AG10803 (cell line): ENCODE measurements at regions not wholly inside any gene's neighbourhood (a gene's known extent, or its start where the extent isn't known, plus 50 kb on each side); places are given as distances from the start of the nearest gene placed in this dataset.

Experiments used
- DNase-seq: peaks from one replicate; pipeline ENCODE4 v3.0.0; 2010; ENCODE audit warnings: low read depth
- H3K4me3 ChIP-seq: 2 replicates; pipeline ENCODE4 v1.5.1; 2011; ENCODE audit warnings: mild to moderate bottlenecking, low read length, control low read depth
- TF ChIP-seq, protein P1 (sequence below): conservative IDR thresholded peaks from 2 replicates; pipeline ENCODE4 v1.5.1; 2011; ENCODE audit warnings: mild to moderate bottlenecking, low read length, control low read depth, inconsistent platforms

DNA sequence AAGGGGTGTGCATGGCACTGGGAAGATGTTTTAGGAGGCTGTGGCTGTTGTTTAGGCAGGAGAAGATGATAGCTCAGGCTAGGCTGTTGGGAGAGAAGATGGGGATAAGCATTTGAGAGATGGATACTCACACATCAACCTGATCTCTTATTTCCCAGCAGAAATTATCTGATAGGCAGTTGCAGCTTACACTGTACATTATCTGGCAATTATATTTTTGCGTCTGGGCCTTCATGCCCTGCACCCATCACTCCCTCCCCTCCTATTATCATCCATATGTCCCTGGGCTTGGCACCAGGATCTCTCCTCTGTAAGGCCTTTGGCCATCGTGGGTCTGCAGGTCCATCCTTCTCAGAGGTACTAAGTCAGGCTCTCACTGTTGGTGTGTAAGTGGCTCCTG, 401.0 kb upstream of the EEF2KMT start:
- no peak for DNase-seq
- TF ChIP-seq, protein P1, sequence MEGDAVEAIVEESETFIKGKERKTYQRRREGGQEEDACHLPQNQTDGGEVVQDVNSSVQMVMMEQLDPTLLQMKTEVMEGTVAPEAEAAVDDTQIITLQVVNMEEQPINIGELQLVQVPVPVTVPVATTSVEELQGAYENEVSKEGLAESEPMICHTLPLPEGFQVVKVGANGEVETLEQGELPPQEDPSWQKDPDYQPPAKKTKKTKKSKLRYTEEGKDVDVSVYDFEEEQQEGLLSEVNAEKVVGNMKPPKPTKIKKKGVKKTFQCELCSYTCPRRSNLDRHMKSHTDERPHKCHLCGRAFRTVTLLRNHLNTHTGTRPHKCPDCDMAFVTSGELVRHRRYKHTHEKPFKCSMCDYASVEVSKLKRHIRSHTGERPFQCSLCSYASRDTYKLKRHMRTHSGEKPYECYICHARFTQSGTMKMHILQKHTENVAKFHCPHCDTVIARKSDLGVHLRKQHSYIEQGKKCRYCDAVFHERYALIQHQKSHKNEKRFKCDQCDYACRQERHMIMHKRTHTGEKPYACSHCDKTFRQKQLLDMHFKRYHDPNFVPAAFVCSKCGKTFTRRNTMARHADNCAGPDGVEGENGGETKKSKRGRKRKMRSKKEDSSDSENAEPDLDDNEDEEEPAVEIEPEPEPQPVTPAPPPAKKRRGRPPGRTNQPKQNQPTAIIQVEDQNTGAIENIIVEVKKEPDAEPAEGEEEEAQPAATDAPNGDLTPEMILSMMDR, result no peak
- H3K4me3 ChIP-seq, result no peak overlapping the region

DNA sequence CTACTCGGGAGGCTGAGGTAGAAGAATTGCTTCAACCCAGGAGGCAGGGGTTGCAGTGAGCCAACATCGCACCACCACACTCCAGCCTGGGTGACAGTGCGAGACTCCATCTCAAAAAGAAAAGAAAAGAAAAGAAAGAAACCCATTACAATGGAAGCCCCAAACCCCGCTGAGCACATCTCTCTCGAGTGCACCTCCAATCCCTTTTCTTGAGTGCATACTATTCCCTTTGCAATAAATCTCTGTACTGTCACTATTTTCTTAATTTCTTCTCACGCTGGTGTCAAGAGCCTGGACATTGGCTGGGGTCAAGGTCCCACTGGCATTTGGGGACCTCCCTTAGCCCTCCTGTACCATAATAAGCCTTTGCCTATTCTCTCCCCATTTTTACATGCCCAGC, 398.4 kb upstream of the EEF2KMT start:
- H3K4me3 ChIP-seq, result no peak overlapping the region
- TF ChIP-seq, protein P1, result no peak
- no peak for DNase-seq

DNA sequence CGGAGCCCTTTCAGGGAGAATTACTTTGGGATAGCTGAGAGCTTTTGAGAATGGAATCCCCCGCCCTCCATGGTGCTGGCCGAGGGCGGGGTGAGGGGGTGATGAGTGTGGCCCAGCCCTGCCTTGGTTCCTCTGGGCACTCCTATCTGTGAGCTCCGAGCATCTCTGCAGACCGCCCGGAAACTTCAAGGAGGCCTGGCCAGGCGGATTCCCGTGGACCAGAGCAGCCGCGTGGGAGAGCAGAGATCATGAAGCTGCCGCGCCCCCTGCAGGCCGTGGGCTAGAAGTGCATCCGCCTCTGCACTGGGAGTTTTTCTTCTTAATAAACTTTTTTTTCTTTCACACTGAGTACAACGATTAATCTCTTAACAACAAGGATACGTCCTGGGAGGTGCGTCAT, 392.9 kb upstream of the EEF2KMT start:
- TF ChIP-seq, protein P1, result 0 out of 2 replicates have a peak, but pooled peaks have one; percentile 2
- no peak for DNase-seq
- no peak overlapping the region for H3K4me3 ChIP-seq

DNA sequence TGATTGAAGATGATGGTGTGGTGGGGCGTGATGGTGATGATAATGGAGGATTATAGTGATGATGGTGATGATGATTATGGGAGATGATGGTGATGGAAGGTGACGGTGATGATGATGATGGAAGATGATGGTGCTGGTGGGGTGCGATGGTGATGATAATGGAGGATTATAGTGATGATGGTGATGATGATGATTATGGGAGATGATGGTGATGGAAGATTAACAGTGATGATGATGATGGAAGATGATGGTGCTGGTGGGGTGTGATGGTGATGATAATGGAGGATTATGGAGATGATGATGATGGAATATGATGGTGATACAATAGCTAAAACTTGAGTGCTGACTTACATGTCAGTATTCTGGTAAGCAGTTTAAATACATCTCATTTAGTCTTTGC, 391.0 kb upstream of the EEF2KMT start:
- TF ChIP-seq, protein P1, result no peak
- H3K4me3 ChIP-seq, result no peak overlapping the region
- DNase-seq, result no peak

DNA sequence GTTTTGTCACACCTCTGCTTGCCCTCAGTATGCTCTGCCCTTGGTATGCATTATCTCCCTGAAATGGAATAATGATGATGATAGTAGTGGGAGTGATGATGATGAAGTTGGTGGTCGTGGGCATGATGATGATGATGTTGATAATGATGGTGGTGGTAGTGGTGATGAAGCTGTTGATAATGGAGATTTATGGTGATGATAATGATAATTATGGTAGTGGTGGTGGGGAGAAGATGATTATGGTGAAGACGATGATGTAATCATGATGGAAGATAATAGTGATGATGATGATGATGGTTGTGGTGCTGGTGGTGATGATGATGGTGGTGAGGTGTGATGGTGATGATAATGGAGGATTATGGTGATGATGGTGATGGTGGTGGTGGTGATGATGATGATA, 390.1 kb upstream of the EEF2KMT start:
- H3K4me3 ChIP-seq, result no peak overlapping the region
- TF ChIP-seq, protein P1, result no peak
- DNase-seq, result no peak

DNA sequence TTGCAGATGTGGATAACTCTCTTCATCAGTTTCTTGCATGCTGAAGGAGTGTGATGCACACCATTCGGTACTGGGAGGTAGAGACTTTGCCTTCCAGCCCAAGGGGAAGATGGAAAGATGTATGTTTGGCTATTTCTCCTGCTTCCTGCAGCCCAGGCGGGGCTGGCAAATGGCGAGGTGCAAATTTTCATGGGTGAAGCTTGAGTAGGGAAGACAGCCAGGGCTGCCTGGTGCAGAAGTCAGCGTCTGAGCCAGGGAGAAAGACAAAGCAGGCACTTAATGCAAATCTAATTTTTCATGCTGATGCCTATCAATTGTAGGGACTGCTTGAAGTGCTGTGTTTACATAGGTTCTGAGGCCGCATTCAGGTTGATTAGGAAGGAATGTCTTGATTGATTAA, 384.7 kb upstream of the EEF2KMT start:
- no peak for DNase-seq
- TF ChIP-seq, protein P1, result no peak
- no peak overlapping the region for H3K4me3 ChIP-seq

DNA sequence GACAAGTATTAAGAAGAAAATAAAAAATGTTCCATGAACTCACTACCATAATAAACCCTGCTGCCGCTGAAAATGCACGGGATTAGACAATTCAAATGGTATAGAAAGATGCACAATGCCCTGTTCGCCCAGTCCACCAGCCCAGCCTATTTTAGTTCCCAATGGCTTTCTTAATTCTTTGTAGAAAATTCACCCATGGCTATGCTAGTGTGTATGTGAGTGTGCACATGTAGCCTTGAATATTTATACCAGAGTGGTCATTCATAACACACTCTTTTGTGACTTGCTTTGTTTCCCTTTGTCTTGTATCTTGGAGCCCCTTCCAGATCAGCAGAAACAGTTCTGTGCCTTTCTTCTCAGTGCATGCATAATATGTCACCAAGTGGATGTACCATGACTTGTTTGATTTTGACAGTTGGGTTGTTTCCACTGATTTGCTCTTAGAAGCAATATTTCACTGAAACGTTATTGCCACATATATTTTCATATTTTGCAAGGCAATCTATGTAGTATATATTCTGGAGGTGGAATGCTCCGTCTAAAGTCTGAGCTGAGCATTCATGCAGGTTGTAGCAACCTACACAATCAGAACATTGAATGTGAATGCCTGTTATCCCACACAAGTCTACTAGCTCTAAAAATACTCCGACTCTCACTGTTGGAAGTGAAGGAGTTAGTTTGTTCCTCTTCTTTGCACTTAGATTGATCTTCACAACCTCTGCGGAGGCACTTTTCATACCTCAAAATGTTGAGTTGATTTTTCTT, 383.0 kb upstream of the EEF2KMT start:
- no peak overlapping the region for H3K4me3 ChIP-seq
- TF ChIP-seq, protein P1, result no peak
- no peak for DNase-seq
